GM15510 (cell line): ENCODE measurements at regions not wholly inside any gene's neighbourhood (a gene's known extent, or its start where the extent isn't known, plus 50 kb on each side); places are given as distances from the start of the nearest gene placed in this dataset.

Experiments
- POLR2A ChIP-seq: IDR thresholded peaks from 3 replicates; pipeline ENCODE4 v1.6.1; 2011; ENCODE audit warnings: borderline replicate concordance; ENCODE audit not compliant: insufficient read length; ENCODE audit errors: extremely low read depth

GRCh38 chr21:23356905-23357304 is 2250.4 kb downstream of the MRPL39 start:
- no peak for TF ChIP-seq POLR2A

GRCh38 chr21:23316190-23316589 is 2291.1 kb downstream of the MRPL39 start:
- TF ChIP-seq POLR2A = no peak

- TF ChIP-seq POLR2A = no peak
Measured at GRCh38 chr21:23308741-23309140, 2298.5 kb downstream of the MRPL39 start.

- no peak for TF ChIP-seq POLR2A
Measured at GRCh38 chr21:23307065-23307464, 2300.2 kb downstream of the MRPL39 start.

- no peak for TF ChIP-seq POLR2A
Measured at GRCh38 chr21:23292292-23292691, 2294.1 kb downstream of the NCAM2 start.

GRCh38 chr21:23281917-23282316 is 2283.7 kb downstream of the NCAM2 start:
- no peak for TF ChIP-seq POLR2A

- TF ChIP-seq POLR2A = no peak
Measured at GRCh38 chr21:23249760-23250159, 2251.6 kb downstream of the NCAM2 start.

- TF ChIP-seq POLR2A = no peak
Measured at GRCh38 chr21:23247334-23247733, 2249.1 kb downstream of the NCAM2 start.

GRCh38 chr21:23245255-23245654 is 2247.0 kb downstream of the NCAM2 start:
- TF ChIP-seq POLR2A = no peak

- no peak for TF ChIP-seq POLR2A
Measured at GRCh38 chr21:23223882-23224281, 2225.7 kb downstream of the NCAM2 start.

GRCh38 chr21:23218667-23219066 is 2220.5 kb downstream of the NCAM2 start:
- TF ChIP-seq POLR2A = no peak

GRCh38 chr21:23217597-23217996 is 2219.4 kb downstream of the NCAM2 start:
- TF ChIP-seq POLR2A = no peak

GRCh38 chr21:23215261-23215660 is 2217.1 kb downstream of the NCAM2 start:
- TF ChIP-seq POLR2A = no peak
